Activated CD4-positive, alpha-beta T cell treated with anti-CD3 and anti-CD28 coated beads for 36 hours (primary cell): ENCODE measurements at regions not wholly inside any gene's neighbourhood (a gene's known extent, or its start where the extent isn't known, plus 50 kb on each side); places are given as distances from the start of the nearest gene placed in this dataset.

Experiments used
- ATAC-seq: fragments of 200-7000 bp; cut with Tn5 transposase; one replicate; pipeline ENCODE4 v1.10.0; 2021; ENCODE audit warnings: mild to moderate bottlenecking, moderate library complexity
- CTCF ChIA-PET: fragments of 350-600 bp; sonication (Branson Sonifier 250); formaldehyde crosslinking; loops from one replicate; lab custom pipeline; 2021; ENCODE audit warnings: antibody characterized with exemption; lab: Charles Lee
- POLR2A ChIA-PET: fragments of 350-600 bp; sonication (Branson Sonifier 250); formaldehyde crosslinking; loops from one replicate; lab custom pipeline; 2021; ENCODE audit warnings: antibody characterized with exemption, inconsistent platforms; lab: Charles Lee
- DNase-seq: peaks from one replicate; pipeline ENCODE4 v3.0.0-alpha.2; 2020
- H3K27ac Mint-ChIP-seq: one replicate; pipeline ENCODE4 v1.8.0; 2021; ENCODE audit warnings: mixed read lengths
- H3K27me3 Mint-ChIP-seq: one replicate; pipeline ENCODE4 v1.8.0; 2021; ENCODE audit warnings: mixed read lengths
- H3K36me3 Mint-ChIP-seq: one replicate; pipeline ENCODE4 v1.8.0; 2021; ENCODE audit warnings: low read depth, mixed read lengths
- H3K4me1 Mint-ChIP-seq: one replicate; pipeline ENCODE4 v1.8.0; 2021; ENCODE audit warnings: mixed read lengths
- H3K4me3 Mint-ChIP-seq: one replicate; pipeline ENCODE4 v1.8.0; 2021; ENCODE audit warnings: mild to moderate bottlenecking, moderate library complexity, mixed read lengths
- H3K9me3 Mint-ChIP-seq: one replicate; pipeline ENCODE4 v1.8.0; 2021; ENCODE audit warnings: low read depth, mixed read lengths
- intact Hi-C, 2 experiments: fragments of 100-400 bp; cut with DNase I in 1 of 2; cut with micrococcal nuclease in 1 of 2; formaldehyde crosslinking; loops; one replicate each; pipeline versions ENCODE4 v1.14.2 to v1.15.1; 2022 to 2024; cut with DNase I, micrococcal nuclease

DNA sequence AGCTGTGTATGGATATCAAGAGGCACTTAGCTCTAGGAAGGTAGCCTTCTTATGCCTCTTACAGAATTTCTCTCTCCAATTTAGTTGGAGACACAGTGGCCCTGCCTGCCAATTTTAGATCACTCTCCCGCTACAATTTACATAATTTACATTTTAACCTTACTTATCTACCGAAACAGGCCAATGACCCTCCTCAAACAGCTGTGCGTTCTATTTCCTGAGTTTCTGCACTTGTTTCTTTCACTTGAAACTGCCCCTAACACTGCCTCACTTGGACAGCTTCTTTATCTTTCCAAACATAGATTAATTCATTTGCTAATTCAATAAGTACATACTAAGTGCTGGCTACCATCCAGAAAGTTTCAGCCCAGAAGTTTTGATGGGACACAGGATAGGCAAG, 52.9 kb upstream of the HDDC2 start:
- no peak overlapping the region for H3K27ac Mint-ChIP-seq
- ChIA-PET CTCF (no interaction called here), POLR2A (no interaction called here)
- no peak overlapping the region for H3K4me3 Mint-ChIP-seq
- DNase-seq (no peak), ATAC-seq (no peak)
- H3K9me3 Mint-ChIP-seq: no peaks in the 10 kb centered on the region
- intact Hi-C loops: no loop called here
- H3K36me3 Mint-ChIP-seq: no peaks in the 10 kb centered on the region
- H3K27me3 Mint-ChIP-seq: peaks cover 8% of the 10 kb centered on the region
- peaks cover 5% of the 10 kb centered on the region for H3K4me1 Mint-ChIP-seq

DNA sequence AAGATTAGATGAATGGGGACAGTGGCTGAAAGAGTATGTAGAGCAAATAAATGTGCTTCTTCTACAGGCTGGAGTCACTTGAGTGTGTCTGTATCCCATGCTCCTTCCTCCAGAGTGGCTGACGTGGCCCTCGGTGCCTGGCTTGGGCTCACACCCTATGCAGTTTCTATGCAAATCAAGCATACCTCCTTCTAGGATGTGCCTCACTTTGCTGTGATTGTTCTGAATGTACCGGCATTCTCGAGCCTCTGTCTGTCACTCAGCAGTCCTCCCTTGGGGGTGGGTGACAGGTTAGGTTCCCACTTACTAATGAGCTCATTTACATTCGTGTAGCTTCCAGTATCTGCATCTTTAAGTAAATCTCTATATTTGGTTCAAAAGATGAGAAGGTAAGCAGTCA, 55.1 kb upstream of the HDDC2 start:
- ChIA-PET CTCF (no interaction called here), POLR2A (no interaction called here)
- no peaks in the 10 kb centered on the region for H3K9me3 Mint-ChIP-seq
- ATAC-seq (no peak), DNase-seq (no peak)
- intact Hi-C loops: no loop called here
- H3K27ac Mint-ChIP-seq: no peak overlapping the region
- H3K4me3 Mint-ChIP-seq: no peak overlapping the region
- H3K27me3 Mint-ChIP-seq: peaks cover 14% of the 10 kb centered on the region
- H3K4me1 Mint-ChIP-seq: peaks cover 5% of the 10 kb centered on the region
- H3K36me3 Mint-ChIP-seq: no peaks in the 10 kb centered on the region

DNA sequence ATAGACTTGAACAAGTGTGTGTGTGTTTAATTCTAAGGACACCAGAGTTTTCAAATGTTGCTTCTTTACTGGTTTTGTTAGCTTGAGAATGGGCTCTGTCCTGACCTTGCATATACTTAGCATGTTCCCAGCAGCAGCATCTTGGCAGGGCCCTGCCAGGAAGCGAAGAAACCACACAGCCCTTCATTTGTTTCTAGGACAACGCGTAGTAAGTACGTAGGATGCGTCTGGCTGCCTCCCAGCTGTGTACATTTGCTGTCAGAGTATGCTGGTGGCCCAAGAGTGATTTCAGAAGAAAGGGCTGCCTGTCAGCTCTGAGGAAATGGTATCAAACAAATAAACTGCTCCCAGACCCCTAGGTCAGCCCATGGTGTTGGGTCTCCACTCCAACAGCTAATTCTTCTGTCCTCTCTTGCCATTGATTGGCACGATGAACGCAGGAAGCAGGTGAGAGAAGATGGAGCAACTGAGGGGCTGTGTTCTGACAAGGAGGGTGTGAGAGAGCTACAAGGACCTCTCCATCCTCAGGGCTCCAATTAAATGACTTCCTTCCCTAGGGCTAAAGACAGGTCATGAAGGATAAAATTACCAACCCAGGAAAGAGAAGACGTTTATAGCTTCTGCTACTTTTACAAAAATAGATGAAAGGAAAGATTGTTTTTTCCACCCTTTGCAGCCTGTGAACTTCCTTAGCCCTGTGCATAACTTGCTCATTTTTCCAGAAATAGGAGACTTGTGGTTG, 55.9 kb upstream of the HDDC2 start:
- DNase-seq: peak; percentile 22
- Mint-ChIP-seq H3K27me3 (peaks cover 19% of the 10 kb centered on the region), H3K36me3 (no peaks in the 10 kb centered on the region), H3K27ac (no peak overlapping the region), H3K4me1 (peaks cover 7% of the 10 kb centered on the region), H3K9me3 (no peaks in the 10 kb centered on the region), H3K4me3 (no peak overlapping the region)
- ChIA-PET POLR2A (no interaction called here), CTCF (no interaction called here)
- intact Hi-C loops: no loop called here
- peak; percentile 61 for ATAC-seq

DNA sequence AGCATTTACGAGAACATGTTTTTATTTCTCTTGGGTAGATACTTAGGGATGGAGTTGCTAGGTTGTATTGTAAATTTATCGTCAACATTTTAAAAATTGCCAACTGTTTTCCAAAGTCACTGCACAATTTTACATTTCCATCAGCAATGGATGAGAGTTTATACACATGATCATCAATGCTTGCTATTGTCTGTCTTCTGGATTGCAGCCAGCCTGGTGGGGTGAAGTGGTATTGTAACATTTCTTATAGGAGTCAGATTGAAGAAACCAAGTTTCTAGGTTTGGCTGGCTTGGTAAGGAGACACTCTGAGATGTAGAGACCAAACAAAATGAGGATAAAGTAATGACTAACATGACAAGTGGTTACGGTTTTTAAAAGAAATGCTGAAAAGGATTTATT, 57.1 kb upstream of the HDDC2 start:
- DNase-seq (no peak), ATAC-seq (no peak)
- Mint-ChIP-seq H3K4me3 (no peak overlapping the region), H3K36me3 (no peaks in the 10 kb centered on the region), H3K27me3 (peaks cover 23% of the 10 kb centered on the region), H3K27ac (no peak overlapping the region), H3K9me3 (no peaks in the 10 kb centered on the region), H3K4me1 (peaks cover 12% of the 10 kb centered on the region)
- POLR2A ChIA-PET: no interaction called here
- CTCF ChIA-PET: no interaction called here
- intact Hi-C loops: no loop called here

DNA sequence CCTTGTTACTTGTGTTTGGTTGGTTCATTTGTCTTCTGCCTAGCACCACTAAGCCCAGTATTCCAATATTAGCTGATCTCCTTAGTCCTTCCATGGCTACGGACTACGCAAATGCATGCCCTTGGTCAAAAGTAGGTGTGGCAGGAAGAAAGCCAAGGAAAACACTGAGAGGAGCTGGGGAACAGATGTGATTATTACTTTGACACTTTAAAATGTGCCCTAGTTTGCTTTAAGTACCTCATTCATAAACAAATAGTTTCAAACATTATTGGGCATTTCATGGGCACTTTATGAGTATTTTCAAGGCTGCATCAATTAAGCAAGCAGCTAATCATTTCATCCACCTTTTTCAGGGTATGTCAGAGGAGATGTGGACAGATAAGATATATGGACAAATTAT, 60.1 kb upstream of the HDDC2 start:
- H3K4me3 Mint-ChIP-seq: no peak overlapping the region
- H3K9me3 Mint-ChIP-seq: no peaks in the 10 kb centered on the region
- DNase-seq (no peak), ATAC-seq (no peak)
- peaks cover 12% of the 10 kb centered on the region for H3K4me1 Mint-ChIP-seq
- H3K36me3 Mint-ChIP-seq: no peaks in the 10 kb centered on the region
- ChIA-PET POLR2A (no interaction called here), CTCF (interaction anchor here (0.8 kb wide), 1 partner anchor 46 kb away, joined by 3 read pairs; no protein-coding TSS in a partner anchor)
- no peak overlapping the region for H3K27ac Mint-ChIP-seq
- peaks cover 41% of the 10 kb centered on the region for H3K27me3 Mint-ChIP-seq
- intact Hi-C loops: no loop called here

DNA sequence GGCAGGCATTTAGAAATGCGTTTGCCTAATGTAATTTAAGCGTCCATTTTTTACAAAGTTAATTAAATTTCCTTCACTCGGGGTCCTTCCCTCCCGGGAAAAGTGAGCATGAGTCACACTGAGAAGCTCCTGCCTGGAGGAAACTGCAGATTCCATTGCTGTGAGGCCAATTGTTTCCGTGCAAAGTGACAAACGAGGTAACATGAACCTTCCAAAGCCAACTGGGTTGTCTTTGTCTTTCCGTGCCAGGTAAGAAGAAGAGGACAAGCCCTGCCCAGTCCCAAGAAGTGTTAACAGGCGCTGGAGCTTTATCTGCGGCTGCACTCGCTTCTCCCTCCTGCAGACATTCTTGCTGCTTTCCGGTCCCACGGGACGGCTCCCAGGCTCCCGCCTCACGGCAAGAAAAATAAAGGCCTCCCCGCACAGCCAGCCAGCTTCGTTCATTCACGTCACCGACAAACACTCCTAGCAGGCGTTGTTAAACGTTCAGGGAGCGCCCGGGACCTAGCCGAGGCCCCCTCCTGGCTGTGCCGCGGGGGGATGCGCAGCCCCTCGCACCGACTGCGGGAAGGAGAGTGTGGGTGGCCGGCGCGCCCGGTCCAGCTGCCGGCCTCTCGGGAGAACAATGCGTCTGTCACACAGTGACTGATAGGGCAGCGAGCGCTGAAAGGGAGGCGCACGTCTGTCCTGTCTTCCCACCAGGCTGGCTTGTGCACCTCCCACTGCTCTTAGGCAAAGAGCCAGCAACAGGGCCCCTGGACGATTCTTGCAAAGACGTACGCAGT, 61.5 kb upstream of the HDDC2 start:
- no peaks in the 10 kb centered on the region for H3K9me3 Mint-ChIP-seq
- intact Hi-C loops: no loop called here
- H3K36me3 Mint-ChIP-seq: no peaks in the 10 kb centered on the region
- H3K4me1 Mint-ChIP-seq: peaks cover 7% of the 10 kb centered on the region
- ChIA-PET CTCF (interaction anchor here (0.7 kb wide), 1 partner anchor 50 kb away, joined by 3 read pairs; no protein-coding TSS in a partner anchor), POLR2A (no interaction called here)
- H3K4me3 Mint-ChIP-seq: no peak overlapping the region
- H3K27ac Mint-ChIP-seq: no peak overlapping the region
- DNase-seq: no peak
- H3K27me3 Mint-ChIP-seq: peaks cover 47% of the 10 kb centered on the region
- ATAC-seq: no peak

DNA sequence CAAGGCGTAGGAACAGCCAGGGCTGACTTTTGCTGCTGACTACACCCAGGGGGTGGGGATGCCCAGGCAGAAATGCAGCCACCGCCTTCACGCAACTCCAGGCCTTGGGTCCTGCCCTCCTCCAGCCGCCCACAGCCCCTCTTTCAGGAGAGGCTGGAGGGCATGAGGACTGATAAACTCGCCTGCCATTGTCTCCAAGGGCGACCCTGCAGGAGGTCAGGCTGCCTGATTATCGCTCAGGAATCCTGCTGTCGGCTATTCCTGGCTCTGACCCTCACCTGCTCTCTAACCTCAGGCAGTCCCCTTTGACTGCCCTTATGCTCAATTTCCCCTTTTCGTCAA, 62.0 kb upstream of the HDDC2 start:
- Mint-ChIP-seq H3K36me3 (no peaks in the 10 kb centered on the region), H3K9me3 (no peaks in the 10 kb centered on the region), H3K4me3 (no peak overlapping the region), H3K4me1 (peaks cover 7% of the 10 kb centered on the region), H3K27me3 (peaks cover 47% of the 10 kb centered on the region), H3K27ac (no peak overlapping the region)
- CTCF ChIA-PET: no interaction called here
- POLR2A ChIA-PET: no interaction called here
- ATAC-seq (no peak), DNase-seq (no peak)
- intact Hi-C loops: no loop called here

DNA sequence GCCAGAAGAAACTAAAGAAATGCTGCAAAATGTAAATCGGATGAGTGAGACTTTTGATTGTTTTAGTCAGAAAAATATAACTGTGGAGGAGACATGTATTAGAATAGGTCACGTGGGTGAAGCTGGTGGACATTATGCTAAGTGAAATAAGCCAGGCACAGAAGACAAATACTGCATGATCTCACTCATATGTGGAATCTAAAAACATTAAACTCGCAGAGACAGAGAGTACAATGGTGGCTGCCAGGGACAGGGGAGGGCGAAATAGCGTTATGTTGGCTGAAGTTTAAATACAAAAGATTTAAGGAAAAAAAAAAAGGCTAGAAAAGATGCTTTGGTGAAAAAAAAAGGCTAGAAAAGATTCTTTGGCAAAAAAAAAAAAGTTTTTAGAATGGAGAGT, 63.5 kb upstream of the HDDC2 start:
- Mint-ChIP-seq H3K9me3 (no peaks in the 10 kb centered on the region), H3K27ac (no peak overlapping the region), H3K27me3 (peaks cover 44% of the 10 kb centered on the region), H3K4me1 (peaks cover 7% of the 10 kb centered on the region), H3K4me3 (no peak overlapping the region), H3K36me3 (no peaks in the 10 kb centered on the region)
- ChIA-PET CTCF (no interaction called here), POLR2A (no interaction called here)
- ATAC-seq: no peak
- no peak for DNase-seq
- intact Hi-C loops: no loop called here

DNA sequence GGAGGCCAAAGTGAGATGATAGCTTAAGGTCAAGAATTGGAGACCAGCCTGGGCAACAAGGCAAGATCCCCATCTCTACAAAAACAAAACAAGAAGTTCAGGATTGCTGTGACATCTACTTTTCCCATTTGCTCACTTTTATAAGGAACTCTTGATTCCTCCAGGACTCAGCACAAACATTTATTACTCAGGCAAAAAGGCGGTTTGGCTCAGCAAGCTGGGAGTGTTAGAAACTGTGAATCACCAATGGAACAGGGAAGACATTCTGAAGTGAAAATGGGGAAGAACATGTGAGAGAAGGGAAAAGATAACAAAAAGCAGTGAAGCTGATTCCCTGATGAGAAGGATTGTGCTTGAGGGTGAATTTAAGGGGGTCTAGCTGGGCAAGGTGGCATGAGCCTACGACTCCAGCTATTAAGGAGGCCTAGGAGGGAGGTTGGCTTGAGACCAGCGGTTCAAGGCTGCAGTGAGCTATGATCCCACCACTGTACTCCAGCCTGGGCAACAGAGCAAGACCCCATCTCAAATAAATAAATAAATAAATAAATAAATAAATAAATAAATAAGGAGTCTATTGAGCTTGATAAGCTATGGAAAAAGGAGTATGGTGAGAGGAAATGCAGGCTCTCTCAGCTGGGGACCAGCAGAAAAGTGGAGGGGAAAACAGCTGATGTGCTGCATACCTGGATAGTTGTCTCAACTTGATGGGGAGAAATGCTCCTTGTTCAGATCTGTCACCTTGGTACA, 65.4 kb upstream of the HDDC2 start:
- CTCF ChIA-PET: interaction anchor here (1.1 to 1.4 kb wide), 2 partner anchors 16 to 47 kb away, joined by 3 read pairs; no protein-coding TSS in a partner anchor
- H3K4me3 Mint-ChIP-seq: no peak overlapping the region
- no peaks in the 10 kb centered on the region for H3K36me3 Mint-ChIP-seq
- peaks cover 36% of the 10 kb centered on the region for H3K27me3 Mint-ChIP-seq
- intact Hi-C loops: no loop called here
- DNase-seq (no peak), ATAC-seq (no peak)
- peaks cover 7% of the 10 kb centered on the region for H3K4me1 Mint-ChIP-seq
- POLR2A ChIA-PET: no interaction called here
- H3K27ac Mint-ChIP-seq: no peak overlapping the region
- no peaks in the 10 kb centered on the region for H3K9me3 Mint-ChIP-seq

DNA sequence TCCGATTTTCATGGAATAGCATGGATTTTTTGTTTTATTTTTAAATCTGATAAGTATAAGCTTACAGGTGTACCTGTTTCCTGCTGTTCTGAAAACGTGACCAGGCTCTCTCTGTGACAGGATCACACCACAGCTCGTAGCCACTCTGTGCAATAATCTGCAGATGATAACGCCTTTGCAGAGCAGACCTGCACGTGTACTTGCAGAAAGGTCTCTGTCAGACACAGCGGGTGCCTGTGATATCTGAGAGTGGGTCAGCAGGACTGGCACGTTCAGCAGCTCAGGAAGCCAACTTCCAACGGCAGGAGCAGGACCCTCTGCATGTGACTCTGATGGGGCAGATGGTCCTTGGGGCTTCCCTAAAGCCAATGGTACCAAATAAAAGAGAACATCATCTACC, 68.6 kb upstream of the HDDC2 start:
- Mint-ChIP-seq H3K27me3 (peaks cover 20% of the 10 kb centered on the region), H3K27ac (no peak overlapping the region), H3K36me3 (no peaks in the 10 kb centered on the region), H3K9me3 (no peaks in the 10 kb centered on the region), H3K4me1 (no peaks in the 10 kb centered on the region), H3K4me3 (no peak overlapping the region)
- intact Hi-C loops: no loop called here
- CTCF ChIA-PET: interaction anchor here (0.8 kb wide), 1 partner anchor 383 kb away, joined by 3 read pairs; no protein-coding TSS in a partner anchor
- DNase-seq: no peak
- no peak for ATAC-seq
- POLR2A ChIA-PET: no interaction called here

DNA sequence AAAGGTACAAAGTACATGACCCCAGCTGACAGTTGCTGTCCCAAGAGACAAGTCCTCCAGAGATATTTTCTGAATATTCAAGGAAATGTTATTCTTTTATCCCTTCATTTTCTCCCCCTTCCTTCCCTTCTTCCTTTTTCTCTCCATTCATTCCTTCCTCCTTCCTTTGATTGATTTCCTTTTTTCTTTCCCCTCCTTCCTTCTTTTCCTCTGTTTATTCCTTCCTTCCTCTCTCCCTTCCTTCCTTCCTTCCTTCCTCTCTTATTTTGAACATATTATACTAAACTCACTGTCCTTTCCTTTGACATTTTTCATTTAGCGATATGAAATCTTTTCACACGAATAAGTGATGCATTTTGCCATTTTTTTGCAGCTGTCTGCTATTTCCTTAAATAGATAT, 73.2 kb upstream of the HDDC2 start:
- intact Hi-C loops: no loop called here

More for the DNA sequence above, 73.2 kb upstream of the HDDC2 start:
- POLR2A ChIA-PET: no interaction called here
- Mint-ChIP-seq H3K27me3 (peaks cover 24% of the 10 kb centered on the region), H3K27ac (no peak overlapping the region), H3K36me3 (no peaks in the 10 kb centered on the region), H3K9me3 (no peaks in the 10 kb centered on the region), H3K4me1 (no peaks in the 10 kb centered on the region), H3K4me3 (no peak overlapping the region)
- no peak for ATAC-seq
- DNase-seq: no peak
- CTCF ChIA-PET: no interaction called here
